Ovary (tissue), 3 donors: ENCODE measurements at regions not wholly inside any gene's neighbourhood (a gene's known extent, or its start where the extent isn't known, plus 50 kb on each side); places are given as distances from the start of the nearest gene placed in this dataset.

Experiments
- CTCF ChIP-seq, 3 donors: fragments of 450-650 bp in 2 of 3; fragments of 200-600 bp in 1 of 3; IDR thresholded peaks; one replicate each; pipeline versions ENCODE4 v1.5.1 to v1.8.0; 2016 to 2022; ENCODE audit warnings: antibody characterized with exemption in 3 of 3, mild to moderate bottlenecking in 1 of 3
- EP300 ChIP-seq: sonication (generic); formaldehyde crosslinking; IDR thresholded peaks from one replicate; pipeline ENCODE4 v1.6.1; 2017; ENCODE audit warnings: antibody characterized with exemption
- POLR2A ChIP-seq: fragments of 450-650 bp; IDR thresholded peaks from one replicate; pipeline ENCODE4 v1.6.1; 2017; ENCODE audit warnings: antibody characterized with exemption, mild to moderate bottlenecking, moderate library complexity
- donor health status: DM: no; HTN: no; CAD: no.

- TF ChIP-seq CTCF (IDR thresholded peaks at IDR 0.05): no peak
- no peak for TF ChIP-seq EP300
- no peak for TF ChIP-seq POLR2A
Observed at GRCh38 chr6:40817369-40817768, 221.7 kb downstream of the UNC5CL start.
